HG02943 (cell line): ENCODE measurements at regions not wholly inside any gene's neighbourhood (a gene's known extent, or its start where the extent isn't known, plus 50 kb on each side); places are given as distances from the start of the nearest gene placed in this dataset.

Experiments
- ATAC-seq: cut with Tn5 transposase; IDR thresholded peaks from one replicate; pipeline ENCODE4 v1.9.1; 2021; ENCODE audit warnings: mild to moderate bottlenecking, low read depth, moderate library complexity; ENCODE audit not compliant: unreplicated experiment

- no peak for ATAC-seq
These were observed 163.5 kb upstream of the LMO4 start for GRCh38 chr1:87165177-87165576.

GRCh38 chr1:87167157-87167789, 161.4 kb upstream of the LMO4 start:
- ATAC-seq, result no peak

- ATAC-seq, result no peak
These were observed 160.7 kb upstream of the LMO4 start for GRCh38 chr1:87167848-87168525.

- ATAC-seq, result no peak
These were observed 159.3 kb upstream of the LMO4 start for GRCh38 chr1:87169263-87169910.

GRCh38 chr1:87170157-87170556, 158.5 kb upstream of the LMO4 start:
- no peak for ATAC-seq

GRCh38 chr1:87170931-87171598, 157.6 kb upstream of the LMO4 start:
- ATAC-seq, result no peak

GRCh38 chr1:87173231-87173630, 155.4 kb upstream of the LMO4 start:
- ATAC-seq, result no peak

GRCh38 chr1:87174724-87175245, 153.9 kb upstream of the LMO4 start:
- no peak for ATAC-seq

GRCh38 chr1:87176087-87176486, 152.6 kb upstream of the LMO4 start:
- no peak for ATAC-seq

GRCh38 chr1:87176514-87176913, 152.2 kb upstream of the LMO4 start:
- ATAC-seq, result no peak

- ATAC-seq, result no peak
These were observed 150.2 kb upstream of the LMO4 start for GRCh38 chr1:87178441-87178840.

- ATAC-seq, result no peak
These were observed 149.4 kb upstream of the LMO4 start for GRCh38 chr1:87179076-87179810.

GRCh38 chr1:87179851-87180519, 148.7 kb upstream of the LMO4 start:
- ATAC-seq, result no peak

- no peak for ATAC-seq
These were observed 148.0 kb upstream of the LMO4 start for GRCh38 chr1:87180682-87181081.

GRCh38 chr1:87182611-87183010, 146.1 kb upstream of the LMO4 start:
- no peak for ATAC-seq

- ATAC-seq, result no peak
These were observed 143.6 kb upstream of the LMO4 start for GRCh38 chr1:87185077-87185476.

GRCh38 chr1:87186346-87186745, 142.3 kb upstream of the LMO4 start:
- no peak for ATAC-seq

GRCh38 chr1:87188640-87189039, 140.0 kb upstream of the LMO4 start:
- ATAC-seq, result no peak

GRCh38 chr1:87190402-87190801, 138.3 kb upstream of the LMO4 start:
- no peak for ATAC-seq

GRCh38 chr1:87191646-87192045, 137.0 kb upstream of the LMO4 start:
- ATAC-seq, result no peak
